Large intestine (tissue), 3 donors: ENCODE measurements at regions not wholly inside any gene's neighbourhood (a gene's known extent, or its start where the extent isn't known, plus 50 kb on each side); places are given as distances from the start of the nearest gene placed in this dataset.

ENCODE experiments used
- DNase-seq, 2 donors: peaks; one replicate each; pipeline versions ENCODE4 v3.0.0 to v3.0.0-alpha.2; 2013
- H3K27ac ChIP-seq: one replicate; pipeline ENCODE4 v1.5.1; 2013; ENCODE audit warnings: low read length
- H3K27me3 ChIP-seq: 2 replicates; pipeline ENCODE4 v1.6.1; 2013; ENCODE audit warnings: low read length; ENCODE audit not compliant: control insufficient read depth, insufficient read depth
- H3K36me3 ChIP-seq: 2 replicates; pipeline ENCODE4 v1.6.1; 2013; ENCODE audit warnings: low read length; ENCODE audit not compliant: control insufficient read depth, insufficient read depth
- H3K4me1 ChIP-seq: one replicate; pipeline ENCODE4 v1.6.1; 2013; ENCODE audit warnings: low read length; ENCODE audit not compliant: control insufficient read depth, insufficient read depth
- H3K4me3 ChIP-seq: one replicate; pipeline ENCODE4 v1.5.1; 2013; ENCODE audit warnings: low read length
- H3K9me3 ChIP-seq: one replicate; pipeline ENCODE4 v1.6.1; 2013; ENCODE audit warnings: mild to moderate bottlenecking, low read depth, low read length, moderate library complexity; ENCODE audit not compliant: control insufficient read depth
- WGBS: methylation state at CpG from one replicate; pipeline ENCODE4 v1.1.5; 2013; ENCODE audit warnings: low lambda C conversion rate; ENCODE audit not compliant: insufficient coverage; 5-methylcytosine and 5-hydroxymethylcytosine counted together

DNA sequence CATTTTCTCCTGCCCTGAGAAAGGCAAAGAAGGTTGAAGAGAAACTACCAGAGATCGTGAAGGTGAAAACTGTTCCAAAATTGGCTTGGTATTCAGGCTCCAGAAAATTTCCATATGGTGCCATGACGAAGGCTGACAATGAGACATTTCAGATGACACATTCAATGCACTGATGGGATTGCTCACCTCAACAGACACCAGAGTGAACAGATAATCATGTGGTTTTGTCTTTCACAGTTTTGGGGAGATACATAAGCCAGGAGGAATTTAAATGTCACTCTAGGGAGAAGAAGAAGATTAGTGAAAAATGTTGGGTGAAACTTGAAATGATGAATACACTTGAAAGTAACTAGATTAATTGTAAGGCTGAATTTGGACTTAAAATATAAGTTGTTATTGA is 339.7 kb upstream of the EPHA3 start:
- H3K4me3 ChIP-seq, result no peak overlapping the region

DNA sequence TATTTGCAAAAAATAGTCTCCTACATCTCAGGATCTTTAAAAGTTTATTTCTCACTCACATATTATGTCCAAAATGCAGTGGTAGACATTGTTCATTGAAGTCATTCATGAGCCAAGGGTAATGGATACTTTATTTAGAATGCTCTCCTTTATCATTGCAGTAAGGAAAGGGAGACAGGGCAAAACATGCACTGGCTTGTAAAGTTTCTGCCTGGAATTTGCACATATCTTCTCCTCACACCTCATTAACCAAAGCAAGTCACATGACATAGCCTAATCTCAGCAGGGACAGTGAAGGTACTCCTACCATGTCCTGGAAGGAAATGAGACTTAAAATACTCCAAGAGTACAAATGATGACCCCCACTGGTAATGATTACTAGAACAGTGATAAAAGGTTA is 333.7 kb upstream of the EPHA3 start:
- H3K36me3 ChIP-seq, result no peaks in the 10 kb centered on the region
- H3K4me3 ChIP-seq, result no peak overlapping the region
- no peaks in the 10 kb centered on the region for H3K4me1 ChIP-seq
- H3K27ac ChIP-seq, result no peak overlapping the region
- H3K9me3 ChIP-seq, result no peaks in the 10 kb centered on the region
- DNase-seq, result no peak
- no peaks in the 10 kb centered on the region for H3K27me3 ChIP-seq

More for the DNA sequence above, 339.7 kb upstream of the EPHA3 start:
- no peak overlapping the region for H3K27ac ChIP-seq
- no peak for DNase-seq
- H3K27me3 ChIP-seq, result no peaks in the 10 kb centered on the region
- WGBS, result 100% methylated on average over 1 of the region's 2 CpGs
- no peaks in the 10 kb centered on the region for H3K36me3 ChIP-seq
- H3K9me3 ChIP-seq, result no peaks in the 10 kb centered on the region
- H3K4me1 ChIP-seq, result no peaks in the 10 kb centered on the region

DNA sequence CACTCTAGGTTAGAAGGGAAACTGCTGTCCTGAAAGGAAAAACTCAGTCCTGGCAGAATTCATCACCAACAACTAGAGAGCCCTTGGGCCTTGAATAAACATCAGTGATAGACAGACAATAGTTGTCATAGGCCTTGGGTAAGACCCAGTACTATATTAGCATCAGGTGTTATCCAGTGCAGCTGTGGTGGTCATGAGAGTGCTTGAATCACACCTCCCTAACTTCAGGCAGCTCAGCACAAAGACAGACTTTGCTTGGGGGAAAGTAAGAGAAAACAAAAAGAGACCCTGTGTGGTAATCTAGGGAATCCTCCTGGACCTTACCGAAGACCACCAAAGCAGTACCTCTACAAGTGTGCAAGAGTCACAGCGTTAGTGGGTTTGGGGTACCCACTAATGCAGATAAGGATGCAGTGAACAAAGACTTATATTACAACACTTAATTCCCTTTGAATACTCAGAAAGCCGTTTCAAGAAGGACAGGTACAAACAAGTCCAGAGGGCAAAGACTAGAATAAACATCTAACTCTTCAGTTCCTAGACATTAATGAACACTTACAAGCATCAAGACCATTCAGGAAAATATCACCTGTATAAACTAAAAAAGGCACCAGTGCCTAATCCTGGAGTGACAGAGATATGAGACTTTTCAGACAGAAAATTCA is 332.3 kb upstream of the EPHA3 start:
- WGBS, result 50% methylated on average over 1 of the region's 3 CpGs
- no peaks in the 10 kb centered on the region for H3K4me1 ChIP-seq
- H3K4me3 ChIP-seq, result no peak overlapping the region
- no peaks in the 10 kb centered on the region for H3K27me3 ChIP-seq
- DNase-seq, result no peak
- no peaks in the 10 kb centered on the region for H3K36me3 ChIP-seq
- no peaks in the 10 kb centered on the region for H3K9me3 ChIP-seq
- H3K27ac ChIP-seq, result no peak overlapping the region

DNA sequence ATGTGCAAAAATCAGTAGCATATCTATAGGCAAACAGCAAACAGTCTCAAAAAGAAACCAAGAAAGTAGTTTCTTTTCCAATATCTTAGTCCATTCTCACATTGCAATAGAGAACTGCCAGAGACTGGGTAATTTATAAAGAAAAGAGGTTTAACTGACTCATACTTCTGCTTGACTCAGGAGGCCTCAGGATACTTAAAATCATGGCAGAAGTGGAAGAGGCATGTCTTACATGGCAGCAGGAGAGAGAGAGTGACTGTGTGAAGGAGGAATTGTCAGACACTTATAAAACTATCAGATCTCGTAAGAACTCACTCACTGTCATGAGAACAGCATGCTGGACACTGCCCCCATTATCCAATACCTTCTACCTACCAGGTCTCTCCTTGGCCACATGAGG is 327.9 kb upstream of the EPHA3 start:
- no peaks in the 10 kb centered on the region for H3K9me3 ChIP-seq
- H3K27me3 ChIP-seq, result no peaks in the 10 kb centered on the region
- WGBS, result no CpG with 5 or more reads among the region's 1 CpG

DNA sequence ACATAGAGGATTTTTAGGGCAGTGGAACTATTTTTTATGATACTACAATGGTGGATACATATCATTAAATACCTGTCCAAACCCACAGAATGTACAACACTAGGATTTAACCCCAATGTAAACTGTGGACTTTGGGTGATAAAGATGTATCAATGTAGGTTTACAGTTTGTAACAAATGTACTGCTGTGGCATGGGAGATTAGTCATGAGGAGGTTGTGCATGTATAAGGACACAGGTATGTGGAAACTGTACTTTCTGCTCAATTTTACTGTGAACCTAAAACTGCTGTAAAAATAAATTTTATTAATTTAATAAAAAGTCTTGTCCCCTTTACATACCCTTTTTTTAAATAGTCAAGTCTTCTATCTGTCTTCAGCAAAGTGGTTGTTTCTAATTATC is 322.5 kb upstream of the EPHA3 start:
- no peaks in the 10 kb centered on the region for H3K27me3 ChIP-seq

More for the DNA sequence above, 327.9 kb upstream of the EPHA3 start:
- Histone ChIP-seq H3K4me1 (no peaks in the 10 kb centered on the region), H3K4me3 (no peak overlapping the region), H3K36me3 (no peaks in the 10 kb centered on the region), H3K27ac (no peak overlapping the region)
- DNase-seq, result no peak

DNA sequence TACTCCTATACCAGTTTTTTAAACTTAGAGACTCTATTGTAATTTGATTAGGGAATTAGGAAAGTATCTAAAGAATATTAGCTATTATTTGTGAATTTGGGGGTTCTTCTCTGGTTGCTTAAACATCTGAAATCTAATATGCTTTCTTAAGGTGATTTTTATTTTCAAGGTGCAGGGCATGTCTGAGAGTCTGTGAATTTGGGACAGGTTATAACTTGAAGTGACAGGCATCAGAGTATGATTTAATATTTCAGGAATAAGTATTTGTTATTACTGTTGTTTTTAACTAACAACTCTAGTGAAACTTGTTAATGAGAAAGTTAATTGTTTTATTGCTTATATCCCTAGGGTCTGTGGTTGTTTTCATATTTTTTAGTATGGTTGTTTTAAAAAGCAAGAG is 321.6 kb upstream of the EPHA3 start:
- no peak for DNase-seq
- Histone ChIP-seq H3K4me1 (no peaks in the 10 kb centered on the region), H3K9me3 (no peaks in the 10 kb centered on the region), H3K27ac (no peak overlapping the region), H3K27me3 (no peaks in the 10 kb centered on the region), H3K36me3 (no peaks in the 10 kb centered on the region), H3K4me3 (no peak overlapping the region)

More for the DNA sequence above, 322.5 kb upstream of the EPHA3 start:
- no peak overlapping the region for H3K4me3 ChIP-seq
- H3K36me3 ChIP-seq, result no peaks in the 10 kb centered on the region
- DNase-seq, result no peak
- H3K27ac ChIP-seq, result no peak overlapping the region
- H3K4me1 ChIP-seq, result no peaks in the 10 kb centered on the region
- no peaks in the 10 kb centered on the region for H3K9me3 ChIP-seq

DNA sequence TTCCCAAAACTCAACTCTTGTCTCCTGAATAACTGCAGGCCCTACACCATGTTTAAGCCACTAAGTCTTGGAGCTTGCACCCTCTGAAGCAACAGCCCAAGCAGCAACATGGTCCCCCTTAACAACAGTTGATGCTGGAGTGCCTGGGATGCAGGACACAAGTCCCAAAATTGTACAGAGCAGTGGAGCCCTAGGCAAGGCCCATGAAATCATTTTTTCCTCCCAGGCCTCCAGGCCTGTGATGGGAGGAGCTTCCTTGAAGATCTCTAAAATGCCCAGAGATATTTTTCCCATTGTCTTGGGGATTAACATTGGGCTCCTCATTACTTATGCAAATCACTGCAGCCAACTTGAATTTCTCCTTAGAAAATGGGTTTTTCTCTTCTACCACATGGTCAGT is 311.9 kb upstream of the EPHA3 start:
- no peaks in the 10 kb centered on the region for H3K27me3 ChIP-seq
- no peak overlapping the region for H3K4me3 ChIP-seq
- no peak overlapping the region for H3K27ac ChIP-seq
- peaks cover 9% of the 10 kb centered on the region for H3K9me3 ChIP-seq
- H3K36me3 ChIP-seq, result no peaks in the 10 kb centered on the region
- H3K4me1 ChIP-seq, result no peaks in the 10 kb centered on the region
- DNase-seq, result no peak

DNA sequence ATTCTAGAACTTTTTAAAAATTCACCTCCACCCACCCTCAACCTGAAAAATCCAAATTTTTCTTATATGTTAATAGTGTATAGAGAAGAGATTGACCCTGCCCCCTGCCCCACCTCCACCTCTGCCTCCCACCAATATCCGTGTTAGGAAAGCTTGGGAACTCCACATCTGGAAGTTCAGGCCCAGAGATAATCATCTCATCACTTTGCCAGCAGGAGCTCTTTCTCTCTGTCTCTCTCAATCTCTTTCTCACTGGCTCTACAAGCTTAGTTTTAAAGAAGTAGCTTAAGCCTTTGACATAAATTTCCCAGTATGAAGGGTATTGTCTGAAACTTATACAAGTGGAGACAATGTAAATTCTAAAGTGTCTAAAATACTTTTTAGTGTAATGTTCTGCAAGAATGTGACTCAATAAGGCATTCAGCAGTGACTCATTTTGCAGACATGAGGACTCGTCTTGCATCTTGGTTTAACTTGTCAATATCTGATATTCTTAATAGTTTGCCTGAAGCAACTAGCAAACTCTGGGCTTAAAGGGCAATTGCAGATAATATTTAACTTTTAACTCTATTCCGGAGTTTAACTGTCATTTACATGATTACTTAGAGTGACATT is 299.8 kb upstream of the EPHA3 start:
- peak; percentile 34 to 72 for DNase-seq
- Histone ChIP-seq H3K27ac (peak overlapping the region; percentile 52), H3K36me3 (no peaks in the 10 kb centered on the region), H3K9me3 (no peaks in the 10 kb centered on the region), H3K4me3 (no peak overlapping the region), H3K27me3 (no peaks in the 10 kb centered on the region), H3K4me1 (peaks cover 9% of the 10 kb centered on the region)
- 0% methylated on average over 2 of the region's 3 CpGs for WGBS

DNA sequence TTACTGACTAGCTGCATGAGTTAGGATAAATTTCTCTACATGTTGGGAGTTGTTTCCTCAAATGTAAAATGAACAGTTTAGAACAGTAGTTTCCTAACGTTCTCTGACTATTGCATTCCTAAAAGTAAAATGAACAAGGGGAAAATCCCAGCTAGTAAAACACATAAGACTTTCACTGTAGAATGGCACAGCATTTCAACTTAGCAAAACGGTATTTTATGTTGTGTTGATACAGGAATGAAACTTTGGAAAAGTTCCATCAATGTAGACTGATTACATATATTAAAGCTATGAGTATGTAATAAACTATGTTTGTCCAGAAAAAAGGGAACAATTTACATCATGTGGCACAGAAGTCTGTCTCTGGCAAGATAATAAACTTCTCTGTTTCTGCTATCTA is 297.4 kb upstream of the EPHA3 start:
- WGBS, result 13% methylated on average over 1 of the region's 2 CpGs
- Histone ChIP-seq H3K27me3 (no peaks in the 10 kb centered on the region), H3K9me3 (no peaks in the 10 kb centered on the region), H3K27ac (no peak overlapping the region), H3K4me3 (no peak overlapping the region), H3K4me1 (peaks cover 9% of the 10 kb centered on the region), H3K36me3 (no peaks in the 10 kb centered on the region)
- DNase-seq, result no peak

DNA sequence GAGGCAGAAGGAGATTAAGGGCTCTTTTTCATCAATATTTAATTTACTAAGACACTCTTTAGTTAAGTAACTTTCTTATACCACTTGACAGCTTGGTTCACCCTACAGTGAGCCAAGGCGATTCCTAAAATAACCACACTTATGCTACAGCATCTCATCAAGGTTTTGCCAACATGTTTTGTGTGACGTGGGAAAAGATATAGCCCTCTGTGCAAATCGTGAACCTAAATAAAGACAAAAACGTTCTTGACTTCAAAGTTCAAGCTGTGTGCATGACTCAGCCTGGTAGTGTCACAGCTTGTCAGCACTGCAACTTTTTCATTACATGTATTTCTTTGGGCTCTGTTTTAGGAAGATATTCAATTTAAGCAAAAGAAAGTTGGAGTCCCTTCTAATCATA is 297.0 kb upstream of the EPHA3 start:
- WGBS, result 10% methylated on average over 2 of the region's 4 CpGs
- no peaks in the 10 kb centered on the region for H3K36me3 ChIP-seq
- H3K4me1 ChIP-seq, result peaks cover 9% of the 10 kb centered on the region
- H3K9me3 ChIP-seq, result no peaks in the 10 kb centered on the region
- DNase-seq, result peak; percentile 40 to 63
- H3K4me3 ChIP-seq, result no peak overlapping the region
- no peaks in the 10 kb centered on the region for H3K27me3 ChIP-seq
- H3K27ac ChIP-seq, result peak overlapping the region; percentile 1

DNA sequence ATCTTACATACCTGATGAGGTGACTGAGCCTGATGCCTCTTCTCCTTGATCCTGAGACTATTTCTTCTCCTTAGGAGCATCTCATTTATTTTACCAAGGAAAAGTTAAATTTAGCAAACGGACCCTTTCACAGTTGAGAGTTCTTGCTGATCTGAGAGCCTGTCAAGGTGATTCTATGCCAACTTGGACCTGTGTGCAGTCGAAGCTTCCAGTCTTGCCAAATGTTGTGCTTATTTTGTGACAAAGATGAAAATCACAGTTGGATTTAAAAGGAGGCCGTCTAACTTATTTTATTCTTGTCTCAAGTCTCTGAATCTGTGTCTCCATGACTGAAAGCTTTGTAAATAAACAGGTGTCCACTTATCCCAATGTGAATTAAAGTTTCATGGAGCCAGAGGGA is 296.3 kb upstream of the EPHA3 start:
- Histone ChIP-seq H3K4me3 (no peak overlapping the region), H3K27me3 (no peaks in the 10 kb centered on the region), H3K36me3 (no peaks in the 10 kb centered on the region), H3K4me1 (peaks cover 9% of the 10 kb centered on the region), H3K27ac (peak overlapping the region; percentile 1), H3K9me3 (no peaks in the 10 kb centered on the region)
- WGBS, result no CpG with 5 or more reads among the region's 3 CpGs
- no peak for DNase-seq
